HUES6 (cell line): ENCODE measurements at regions not wholly inside any gene's neighbourhood (a gene's known extent, or its start where the extent isn't known, plus 50 kb on each side); places are given as distances from the start of the nearest gene placed in this dataset.

ENCODE experiments used
- H3K27ac ChIP-seq: 2 replicates; pipeline ENCODE4 v1.7.0; 2013; ENCODE audit warnings: low read depth, mild to moderate bottlenecking, low read length, inconsistent platforms
- H3K27me3 ChIP-seq: 2 replicates; pipeline ENCODE4 v1.6.1; 2013; ENCODE audit warnings: low read length; ENCODE audit not compliant: control insufficient read depth, insufficient read depth
- H3K36me3 ChIP-seq: 2 replicates; pipeline ENCODE4 v1.6.1; 2013; ENCODE audit warnings: low read length; ENCODE audit not compliant: control insufficient read depth, insufficient read depth
- H3K4me1 ChIP-seq: 2 replicates; pipeline ENCODE4 v1.6.1; 2013; ENCODE audit warnings: low read length; ENCODE audit not compliant: control insufficient read depth, insufficient read depth
- H3K4me3 ChIP-seq: 2 replicates; pipeline ENCODE4 v1.5.1; 2013; ENCODE audit warnings: low read depth, low read length
- H3K9ac ChIP-seq: one replicate; pipeline ENCODE4 v1.6.1; 2013; ENCODE audit warnings: mild to moderate bottlenecking, low read length
- H3K9me3 ChIP-seq: 2 replicates; pipeline ENCODE4 v1.6.1; 2013; ENCODE audit warnings: low read depth, low read length; ENCODE audit not compliant: control insufficient read depth, insufficient read depth

DNA sequence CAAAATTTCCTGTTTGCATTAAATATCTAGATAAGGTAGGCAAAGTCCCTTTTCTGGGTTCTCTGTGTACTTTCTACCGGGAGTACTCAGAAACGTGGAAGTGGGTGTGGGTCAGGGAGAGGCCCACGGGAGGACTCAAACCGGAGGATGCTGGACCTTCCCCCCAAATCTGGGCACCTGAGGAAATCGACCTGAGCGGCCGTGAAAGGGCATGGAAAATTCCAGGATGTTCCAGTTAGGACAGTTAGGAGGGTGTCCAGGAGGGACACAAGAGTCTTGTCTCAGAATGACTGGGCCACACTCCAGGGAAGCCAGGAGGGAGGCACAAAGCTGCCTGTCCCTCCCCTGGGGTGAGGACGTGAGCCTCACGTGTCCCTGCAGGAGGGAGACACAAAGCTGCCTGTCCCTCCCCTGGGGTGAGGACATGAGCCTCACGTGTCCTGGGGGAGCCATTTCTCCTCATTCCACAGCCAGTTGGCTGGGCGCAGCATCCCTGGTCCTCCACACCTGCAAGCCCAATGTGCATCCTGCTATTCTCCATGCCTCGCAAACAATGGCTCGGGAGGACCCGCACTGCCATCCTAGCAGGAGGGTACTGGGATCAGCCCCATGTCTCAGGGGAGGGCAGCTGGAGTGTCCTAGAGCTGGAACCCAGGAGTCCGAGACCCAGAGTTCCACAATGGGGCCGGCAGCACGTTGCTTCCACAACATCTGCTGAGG is 190.5 kb upstream of the PPP2R2D start:
- Histone ChIP-seq H3K9me3 (peaks cover 17% of the 10 kb centered on the region), H3K4me1 (no peaks in the 10 kb centered on the region), H3K27me3 (no peaks in the 10 kb centered on the region)

DNA sequence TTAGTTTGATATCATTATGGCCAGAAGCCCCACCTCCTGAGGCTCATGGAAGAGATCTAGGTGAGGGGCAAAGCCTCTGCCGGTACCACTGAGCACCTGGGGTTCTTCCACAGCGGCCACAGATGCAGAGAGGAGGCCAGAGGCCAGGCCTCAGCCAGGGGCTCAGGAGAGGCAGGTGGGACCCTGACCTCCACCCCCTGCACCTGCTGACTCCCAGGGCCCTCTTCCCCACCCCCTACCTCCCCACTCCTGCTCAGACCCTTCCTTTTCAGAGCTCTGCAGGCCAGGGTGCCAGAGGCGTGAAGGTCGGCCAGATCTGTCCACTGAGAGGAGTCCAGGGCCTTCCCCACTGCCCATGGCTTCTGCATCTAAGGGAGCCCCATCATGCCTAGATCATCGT is 178.7 kb upstream of the PPP2R2D start:
- peaks cover 11% of the 10 kb centered on the region; the same call in 1 of the 2 replicates for H3K27me3 ChIP-seq
- H3K4me3 ChIP-seq: no peak overlapping the region
- peaks cover 14% of the 10 kb centered on the region for H3K4me1 ChIP-seq
- no peak overlapping the region for H3K9ac ChIP-seq
- H3K36me3 ChIP-seq: no peaks in the 10 kb centered on the region
- no peak overlapping the region for H3K27ac ChIP-seq
- no peaks in the 10 kb centered on the region for H3K9me3 ChIP-seq

More for the DNA sequence above, 190.5 kb upstream of the PPP2R2D start:
- no peak overlapping the region for H3K9ac ChIP-seq
- H3K4me3 ChIP-seq: no peak overlapping the region
- H3K27ac ChIP-seq: no peak overlapping the region
- H3K36me3 ChIP-seq: no peaks in the 10 kb centered on the region

DNA sequence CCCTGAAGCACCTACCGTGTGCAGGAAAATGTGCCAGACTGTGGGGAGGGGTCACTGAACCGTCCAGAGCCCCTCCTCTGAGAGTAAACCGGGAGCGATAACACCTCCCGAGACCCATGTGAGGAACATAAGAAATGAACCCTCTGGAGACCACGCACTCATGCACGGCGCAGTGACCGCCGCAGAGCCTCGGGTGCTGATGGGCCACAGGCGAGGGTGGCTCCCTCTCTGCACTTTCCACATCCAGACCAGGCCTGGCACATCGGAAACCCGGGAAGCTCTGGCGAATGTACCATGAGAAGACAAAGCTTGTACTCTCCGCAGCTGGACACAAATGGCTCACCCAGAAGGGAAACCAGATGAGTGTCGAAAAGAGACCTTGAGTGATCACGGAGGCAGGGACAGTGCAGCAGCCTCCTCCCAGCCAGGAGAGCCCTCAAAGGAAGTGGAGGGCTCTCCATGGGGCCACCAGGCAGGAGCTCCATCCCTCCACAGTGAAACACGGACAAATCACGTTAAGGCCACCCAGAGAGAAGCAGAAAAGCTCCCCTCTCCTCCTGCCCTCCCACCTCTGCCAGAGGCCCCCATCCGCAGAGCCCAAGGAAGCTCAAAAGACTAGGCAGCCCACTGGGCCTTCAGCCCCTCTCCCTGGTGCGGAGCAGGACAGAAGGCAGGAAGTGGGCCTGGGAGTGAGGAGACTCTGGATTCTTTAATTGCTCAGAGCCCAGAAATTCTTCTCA is 178.1 kb upstream of the PPP2R2D start:
- Histone ChIP-seq H3K27me3 (peaks cover 14% of the 10 kb centered on the region; the same call in 1 of the 2 replicates), H3K9ac (no peak overlapping the region), H3K9me3 (no peaks in the 10 kb centered on the region), H3K4me3 (no peak overlapping the region), H3K36me3 (no peaks in the 10 kb centered on the region), H3K27ac (no peak overlapping the region), H3K4me1 (peaks cover 14% of the 10 kb centered on the region)

DNA sequence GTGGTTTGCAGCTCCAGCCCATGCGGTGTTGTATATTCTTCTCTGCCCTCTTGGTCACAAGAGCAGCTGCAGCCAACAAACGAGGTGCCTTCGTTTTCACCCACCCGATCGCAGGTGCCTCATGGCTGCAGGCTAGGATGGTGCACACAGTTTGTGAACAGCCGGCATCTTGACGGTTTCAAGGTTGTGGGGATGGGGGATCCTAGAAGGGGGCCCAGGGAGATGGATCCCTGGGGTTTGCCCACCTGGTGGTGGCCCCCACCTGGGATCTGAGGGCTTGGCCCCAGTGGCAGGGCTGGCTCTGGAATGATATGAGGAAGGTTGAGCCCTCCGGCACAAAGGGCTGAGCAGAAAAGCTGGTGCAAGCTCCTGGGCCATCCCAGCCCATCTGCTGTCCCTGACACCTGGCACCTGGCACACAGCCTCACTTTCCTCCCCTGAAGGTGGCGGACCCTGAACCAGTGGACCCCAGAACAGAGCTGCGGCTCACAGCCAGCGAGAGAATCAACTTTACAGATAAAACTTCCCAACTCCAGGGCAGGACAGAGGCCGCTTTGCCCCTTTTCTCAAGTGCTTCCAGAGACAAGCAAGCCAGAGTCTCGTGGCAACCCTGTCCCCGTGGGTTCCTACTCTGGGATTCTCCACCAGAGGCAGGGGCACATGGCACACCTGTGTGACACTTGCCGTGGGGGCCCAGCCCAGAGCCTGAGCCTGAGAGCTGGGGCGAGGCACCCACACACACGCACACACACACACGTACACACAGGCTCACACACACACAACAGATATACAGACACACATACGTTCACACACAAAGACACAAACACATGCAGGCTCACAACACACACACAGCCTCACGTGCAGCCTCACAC is 177.3 kb upstream of the PPP2R2D start:
- no peak overlapping the region for H3K27ac ChIP-seq
- H3K36me3 ChIP-seq: no peaks in the 10 kb centered on the region
- peaks cover 14% of the 10 kb centered on the region for H3K4me1 ChIP-seq
- peaks cover 18% of the 10 kb centered on the region; the same call in 1 of the 2 replicates for H3K27me3 ChIP-seq
- H3K9ac ChIP-seq: no peak overlapping the region
- no peaks in the 10 kb centered on the region for H3K9me3 ChIP-seq
- no peak overlapping the region for H3K4me3 ChIP-seq

DNA sequence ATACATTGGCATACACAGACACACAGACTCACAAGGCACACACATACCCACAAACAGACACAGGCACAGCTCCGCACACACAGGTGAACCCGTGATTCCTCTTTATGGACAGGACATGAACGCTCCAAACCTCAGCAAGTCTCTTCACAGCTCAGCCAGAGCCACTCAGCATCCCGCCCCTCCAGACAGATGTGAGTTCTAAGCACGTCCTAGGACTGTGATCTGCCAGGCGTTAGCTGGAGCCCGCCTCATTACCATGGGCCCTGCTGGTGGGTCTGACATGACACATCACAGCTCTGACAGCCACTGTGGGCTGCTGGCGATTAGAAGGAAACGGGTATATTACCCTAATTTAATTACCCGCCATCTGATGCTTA is 176.7 kb upstream of the PPP2R2D start:
- no peak overlapping the region for H3K27ac ChIP-seq
- H3K36me3 ChIP-seq: no peaks in the 10 kb centered on the region
- no peak overlapping the region for H3K4me3 ChIP-seq
- H3K27me3 ChIP-seq: peaks cover 18% of the 10 kb centered on the region; the same call in 1 of the 2 replicates
- no peak overlapping the region for H3K9ac ChIP-seq
- no peaks in the 10 kb centered on the region for H3K9me3 ChIP-seq
- H3K4me1 ChIP-seq: peaks cover 20% of the 10 kb centered on the region

DNA sequence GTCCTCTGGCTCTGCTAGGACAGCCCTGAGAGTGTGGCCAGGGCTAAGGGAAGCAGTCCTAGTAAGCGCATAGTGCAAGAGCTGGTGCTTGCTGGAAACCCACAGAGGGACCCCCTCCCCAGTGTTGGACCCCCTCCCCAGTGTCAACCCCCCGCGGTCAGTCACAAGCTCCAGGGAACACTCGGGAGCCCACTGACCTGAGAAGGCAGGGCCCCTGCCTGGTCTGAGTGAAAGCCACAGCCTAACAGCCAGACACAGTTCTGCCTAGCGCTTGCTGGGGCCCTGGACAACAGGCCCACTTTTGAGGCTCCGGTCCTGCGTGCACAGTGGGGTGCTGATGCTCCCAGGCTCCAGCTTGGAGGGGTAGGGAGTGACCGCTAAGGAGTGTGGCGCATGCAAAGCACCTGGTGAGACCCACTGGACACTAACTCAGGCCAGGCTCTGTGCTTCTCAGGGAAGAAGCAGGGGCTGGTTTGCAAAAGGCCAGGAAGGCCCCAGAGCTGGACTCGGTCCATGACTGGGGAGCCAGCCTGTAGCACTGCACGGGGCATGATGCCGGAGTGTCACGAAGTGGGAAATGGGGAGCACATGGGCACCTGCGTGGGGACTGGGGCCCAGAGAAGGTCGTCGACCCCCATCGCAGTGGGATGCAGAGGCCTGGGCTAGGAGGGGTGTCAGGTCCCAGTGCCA is 175.8 kb upstream of the PPP2R2D start:
- no peak overlapping the region for H3K9ac ChIP-seq
- no peaks in the 10 kb centered on the region for H3K9me3 ChIP-seq
- H3K4me3 ChIP-seq: no peak overlapping the region
- H3K36me3 ChIP-seq: no peaks in the 10 kb centered on the region
- H3K4me1 ChIP-seq: peaks cover 25% of the 10 kb centered on the region
- H3K27me3 ChIP-seq: peaks cover 18% of the 10 kb centered on the region; the same call in 1 of the 2 replicates
- H3K27ac ChIP-seq: no peak overlapping the region

DNA sequence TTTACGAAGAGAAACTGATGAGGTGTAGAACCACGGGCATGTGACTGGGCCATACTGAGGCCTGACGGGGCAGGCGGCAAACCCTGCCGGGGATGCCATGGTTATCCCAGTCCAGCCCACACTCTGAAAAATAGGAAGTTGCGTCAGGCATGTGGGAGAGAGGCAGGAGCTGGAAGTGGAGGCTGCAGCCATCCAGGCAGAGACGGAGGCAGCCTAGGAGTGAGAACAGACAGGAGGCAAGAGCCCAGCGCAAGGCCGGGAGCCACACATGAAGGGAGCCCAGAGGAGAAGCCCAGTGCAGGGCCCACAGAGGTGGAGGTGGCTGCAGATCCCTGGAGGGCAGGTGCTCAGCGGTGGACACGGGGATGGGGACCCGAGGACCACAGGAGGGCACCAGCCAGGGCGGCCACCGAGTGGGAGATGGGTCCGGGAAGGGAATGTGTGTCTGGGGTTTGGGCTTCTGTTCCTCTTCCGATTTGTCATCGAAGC is 175.2 kb upstream of the PPP2R2D start:
- Histone ChIP-seq H3K27me3 (peaks cover 18% of the 10 kb centered on the region; the same call in 1 of the 2 replicates), H3K9me3 (no peaks in the 10 kb centered on the region), H3K27ac (no peak overlapping the region), H3K4me3 (no peak overlapping the region), H3K4me1 (peaks cover 25% of the 10 kb centered on the region), H3K36me3 (no peaks in the 10 kb centered on the region), H3K9ac (peak overlapping the region; percentile 17)

DNA sequence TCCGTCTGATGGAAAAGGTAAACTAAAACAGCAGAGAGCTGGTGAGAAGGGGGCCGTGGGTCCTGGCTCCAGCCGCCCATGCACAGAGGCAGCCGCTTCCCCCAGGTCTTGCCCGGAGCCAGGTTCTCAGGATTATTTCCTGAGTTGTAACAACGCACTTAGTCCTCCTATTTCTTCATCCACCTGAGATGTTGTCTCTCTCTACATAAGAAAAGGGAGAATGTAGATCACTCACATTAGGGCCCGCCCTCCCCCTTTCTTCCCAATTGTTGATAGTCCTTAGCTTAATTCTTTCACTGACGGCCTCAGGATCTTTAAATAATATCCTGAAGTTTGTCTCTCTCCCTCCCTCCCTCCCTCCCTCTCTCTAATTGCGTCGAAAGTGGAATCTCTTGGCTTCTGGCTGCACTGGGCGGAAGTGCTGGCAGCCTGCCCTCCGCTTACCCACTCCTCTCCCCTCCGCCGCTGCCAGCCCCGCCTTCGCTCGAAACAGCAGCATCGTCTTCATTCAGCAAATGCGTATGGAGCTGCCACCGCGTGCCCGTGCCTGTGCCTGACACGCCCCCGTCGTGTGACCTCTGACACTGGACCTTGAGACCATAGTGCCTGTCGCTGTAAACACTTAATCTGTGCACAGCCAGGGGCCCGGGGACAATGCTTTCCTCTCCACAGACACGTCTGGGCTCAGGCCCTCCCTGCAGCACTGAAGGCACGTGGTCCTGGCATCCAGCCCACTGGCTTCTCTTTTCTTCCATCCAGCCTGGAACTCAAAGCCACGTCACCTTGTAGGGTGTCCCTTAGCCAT is 174.5 kb upstream of the PPP2R2D start:
- Histone ChIP-seq H3K27me3 (peaks cover 18% of the 10 kb centered on the region; the same call in 1 of the 2 replicates), H3K27ac (no peak overlapping the region), H3K36me3 (no peaks in the 10 kb centered on the region), H3K9me3 (no peaks in the 10 kb centered on the region), H3K4me3 (no peak overlapping the region), H3K4me1 (peaks cover 25% of the 10 kb centered on the region), H3K9ac (no peak overlapping the region)

DNA sequence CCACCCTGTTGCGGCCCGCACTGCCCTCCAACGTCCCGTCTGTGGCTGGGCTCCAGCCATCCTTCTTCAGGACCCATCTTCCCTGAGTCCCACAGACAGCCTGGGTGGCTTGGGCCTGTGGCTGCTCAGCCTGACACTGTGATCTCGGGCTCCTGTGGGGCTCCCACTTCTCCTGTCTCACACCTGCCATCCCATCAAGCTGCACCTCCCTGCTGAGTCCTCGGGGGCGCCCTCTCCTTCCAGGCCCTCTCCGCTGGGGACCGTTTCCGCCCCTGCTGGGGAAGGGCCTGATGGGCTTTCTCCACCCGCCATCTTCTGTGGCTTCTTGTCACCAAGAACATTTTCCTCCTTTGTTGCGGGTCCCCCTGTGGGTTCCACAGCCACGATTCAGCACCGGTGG is 173.8 kb upstream of the PPP2R2D start:
- H3K4me3 ChIP-seq: no peak overlapping the region
- no peaks in the 10 kb centered on the region for H3K36me3 ChIP-seq
- peaks cover 18% of the 10 kb centered on the region; the same call in 1 of the 2 replicates for H3K27me3 ChIP-seq
- H3K4me1 ChIP-seq: peaks cover 25% of the 10 kb centered on the region
- no peak overlapping the region for H3K9ac ChIP-seq
- peaks cover 3% of the 10 kb centered on the region; the same call in 1 of the 2 replicates for H3K9me3 ChIP-seq
- H3K27ac ChIP-seq: no peak overlapping the region

DNA sequence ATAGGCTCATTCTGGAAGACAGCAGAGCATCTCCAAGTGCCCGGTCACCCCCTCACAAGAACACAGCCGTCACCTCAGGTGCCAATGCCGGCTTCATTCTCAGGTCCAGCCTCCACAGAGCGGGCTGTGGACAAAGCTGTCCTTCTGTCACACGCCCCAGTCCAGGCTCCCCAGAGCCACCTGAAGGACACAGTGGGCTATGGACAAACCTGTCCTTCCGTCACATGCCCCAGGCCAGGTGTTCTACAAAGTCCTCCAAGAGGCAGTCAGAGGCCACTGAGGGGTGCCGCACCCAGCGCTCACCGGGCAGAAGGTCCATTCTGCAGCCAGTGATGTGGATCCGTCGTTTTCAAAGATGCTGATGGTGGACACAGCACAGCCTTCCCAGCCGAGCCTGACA is 173.2 kb upstream of the PPP2R2D start:
- H3K9ac ChIP-seq: no peak overlapping the region
- peaks cover 18% of the 10 kb centered on the region; the same call in 1 of the 2 replicates for H3K27me3 ChIP-seq
- H3K36me3 ChIP-seq: no peaks in the 10 kb centered on the region
- peaks cover 9% of the 10 kb centered on the region for H3K9me3 ChIP-seq
- no peak overlapping the region for H3K4me3 ChIP-seq
- no peak overlapping the region for H3K27ac ChIP-seq
- peaks cover 25% of the 10 kb centered on the region for H3K4me1 ChIP-seq
